OCI-M1 (cell line): ENCODE measurements at regions not wholly inside any gene's neighbourhood (a gene's known extent, or its start where the extent isn't known, plus 50 kb on each side); places are given as distances from the start of the nearest gene placed in this dataset.
A peak's percentile ranks its signal among the peaks of the same experiment; 100 is the strongest.

Experiments used
- DNase-seq: peaks from one replicate; lab custom pipeline; 2025; lab: John Stamatoyannopoulos, UW

DNA sequence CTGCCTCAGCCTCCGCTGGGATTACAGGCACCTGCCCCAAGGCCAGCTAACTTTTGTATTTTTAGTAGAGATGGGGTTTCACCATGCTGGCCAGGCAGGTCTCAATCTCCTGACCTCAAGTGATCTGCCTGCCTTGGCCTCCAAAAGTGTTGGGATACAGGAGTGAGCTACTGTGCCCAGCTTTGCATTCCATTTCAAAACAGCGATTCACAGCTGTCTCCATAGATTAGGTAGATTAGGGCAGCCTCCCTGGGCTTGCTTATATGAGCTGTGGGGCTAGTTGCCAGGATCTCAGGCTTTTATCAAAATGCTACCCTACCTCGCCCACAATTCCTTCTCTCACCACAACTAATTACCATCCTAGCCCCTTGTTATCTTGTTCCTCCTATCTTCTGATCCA, 176.4 kb upstream of the ZKSCAN2 start:
- no peak for DNase-seq

DNA sequence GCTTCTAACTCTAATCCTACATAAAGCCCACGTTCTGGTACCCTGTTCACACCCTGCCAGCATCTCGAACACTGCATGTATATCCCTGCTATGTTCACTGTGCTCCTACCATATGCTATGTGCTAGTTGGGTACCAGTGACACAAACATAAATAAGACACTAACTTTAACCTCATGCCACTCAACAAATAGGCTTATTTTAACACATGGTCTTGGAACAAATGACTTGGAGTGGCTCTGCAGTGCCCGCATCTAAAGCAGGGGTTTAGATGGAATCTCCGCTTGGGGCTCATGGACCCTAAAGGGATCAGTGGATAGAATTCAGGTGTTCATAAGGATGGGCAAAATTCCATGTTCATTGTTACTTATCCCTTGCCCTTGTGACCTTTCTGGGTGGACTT, 175.7 kb upstream of the ZKSCAN2 start:
- no peak for DNase-seq

DNA sequence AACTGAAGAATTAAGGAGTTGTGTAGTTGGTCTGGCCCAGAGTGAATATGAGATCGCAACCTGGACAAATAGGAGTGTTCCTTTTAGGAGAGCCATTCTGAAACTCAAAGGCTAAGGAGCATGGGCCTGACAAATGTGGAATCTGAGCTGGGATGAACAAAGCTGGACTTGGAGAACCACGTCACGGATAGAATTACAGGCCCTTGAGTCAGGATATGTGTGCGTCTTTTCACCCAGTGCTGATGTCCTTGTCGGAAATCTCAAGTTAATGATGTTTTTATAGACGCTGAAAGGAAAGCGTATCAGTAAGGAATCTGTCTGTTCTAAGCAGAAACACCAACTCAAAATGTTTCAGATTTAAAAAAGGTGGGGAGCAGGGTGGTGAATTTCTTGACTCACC, 173.8 kb upstream of the ZKSCAN2 start:
- no peak for DNase-seq

DNA sequence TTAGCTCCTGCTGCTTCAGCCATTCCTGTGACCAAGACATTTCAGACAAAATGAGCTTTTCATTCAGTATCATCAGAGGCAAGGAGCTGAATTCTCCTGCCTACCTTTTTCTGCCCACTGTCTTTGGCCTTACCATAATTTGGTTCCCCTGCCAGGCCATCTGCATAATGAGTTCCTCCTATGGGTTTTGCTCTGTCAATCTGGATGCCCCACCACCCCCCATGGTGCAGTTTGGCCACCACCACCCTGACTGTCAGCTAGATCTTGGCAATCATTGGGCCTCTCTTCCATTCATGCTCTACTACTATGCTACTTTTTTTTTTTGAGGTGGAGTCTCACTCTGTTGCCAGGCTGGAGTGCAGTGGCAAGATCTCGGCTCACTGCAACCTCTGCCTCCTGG, 169.2 kb upstream of the ZKSCAN2 start:
- no peak for DNase-seq

DNA sequence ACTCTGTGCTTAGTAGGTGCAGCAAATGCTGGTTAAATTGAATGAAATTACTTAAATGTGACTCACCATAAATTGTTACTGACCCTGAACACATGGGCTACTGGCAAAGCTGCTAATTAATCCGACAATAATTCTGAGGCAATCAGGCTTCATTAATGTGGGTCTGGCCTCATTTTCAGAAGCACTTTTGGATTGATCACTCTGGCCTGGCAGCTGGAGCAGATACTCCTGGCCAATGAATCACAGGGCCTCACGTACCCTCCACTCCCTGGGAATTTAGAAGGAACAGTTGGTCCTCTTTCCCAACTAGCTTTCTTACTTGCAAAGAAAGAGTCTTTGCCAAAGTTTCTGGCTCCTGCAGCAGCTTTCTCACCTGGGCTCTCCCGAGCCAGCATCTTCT, 162.0 kb upstream of the ZKSCAN2 start:
- no peak for DNase-seq

DNA sequence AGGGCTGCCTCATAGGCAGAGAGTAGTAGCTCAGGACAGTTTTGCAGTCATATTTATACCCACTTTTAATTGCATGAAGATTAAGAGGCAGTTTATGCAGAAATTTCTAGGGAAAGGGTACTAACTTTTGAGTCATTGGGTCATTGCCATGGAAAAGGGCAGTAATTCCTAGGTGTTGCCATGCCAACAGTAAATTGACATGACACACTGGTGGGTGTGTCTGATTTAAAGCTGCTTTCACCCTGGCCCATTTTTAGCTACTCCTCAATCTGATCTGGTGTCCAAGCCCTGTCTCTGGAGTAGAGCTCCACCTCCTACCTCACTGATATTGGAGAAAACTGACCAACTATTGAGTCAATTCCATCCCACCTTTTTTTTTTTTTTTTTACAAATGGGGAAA, 161.5 kb upstream of the ZKSCAN2 start:
- no peak for DNase-seq

DNA sequence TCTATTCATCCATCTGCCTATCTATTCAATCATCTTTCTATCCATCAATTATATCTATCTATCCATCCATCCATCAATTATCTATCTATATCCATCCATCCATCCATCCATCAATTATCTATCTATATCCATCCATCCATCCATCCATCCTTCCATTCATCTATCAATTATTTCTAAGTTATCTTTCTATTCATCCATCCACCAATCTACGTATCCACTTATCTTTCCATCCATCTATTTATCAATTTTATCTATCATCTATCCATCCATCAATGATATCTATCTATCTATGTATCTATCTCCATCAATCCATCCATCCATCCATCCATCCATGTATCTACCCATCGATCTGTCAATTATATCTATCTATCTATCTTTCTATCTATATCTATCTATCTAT, 158.4 kb upstream of the ZKSCAN2 start:
- DNase-seq, result no peak

DNA sequence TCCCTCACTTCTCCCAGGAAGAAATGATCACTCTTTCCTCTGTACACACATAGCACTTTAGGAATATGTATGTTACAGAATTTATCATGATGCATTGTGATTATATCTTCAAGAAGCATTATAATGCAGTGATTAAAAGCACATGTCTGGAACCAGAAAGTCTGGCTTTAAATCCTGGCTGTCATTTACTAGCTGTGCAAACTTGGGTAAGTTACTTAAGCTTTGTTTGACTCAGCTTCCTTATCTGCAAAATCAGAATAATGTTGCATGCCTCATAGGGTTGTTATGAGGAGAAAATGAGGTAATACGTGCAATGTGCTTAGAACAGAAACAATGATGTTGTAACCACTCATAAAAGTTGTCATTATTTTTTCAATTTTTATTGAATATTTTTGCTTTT, 156.3 kb upstream of the ZKSCAN2 start:
- DNase-seq, result peak; percentile 1

DNA sequence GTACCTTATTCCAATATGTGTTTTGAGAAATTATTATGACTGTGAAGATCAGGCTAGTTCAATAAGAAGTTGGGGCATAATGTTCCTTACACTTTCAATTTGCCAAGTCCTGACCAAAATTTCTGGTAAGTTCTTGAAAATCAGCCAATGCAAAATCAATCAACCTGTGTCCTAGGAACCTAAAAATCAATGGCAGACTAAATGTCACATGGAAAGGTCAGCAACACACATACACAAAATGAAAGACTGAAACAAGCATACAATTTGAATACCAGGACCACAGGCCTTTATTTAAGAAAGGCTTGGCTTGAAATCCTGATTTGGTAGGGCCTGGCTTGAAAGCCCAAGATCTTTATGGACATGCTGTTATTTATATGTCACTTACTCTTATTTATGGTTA, 155.5 kb upstream of the ZKSCAN2 start:
- DNase-seq, result no peak

DNA sequence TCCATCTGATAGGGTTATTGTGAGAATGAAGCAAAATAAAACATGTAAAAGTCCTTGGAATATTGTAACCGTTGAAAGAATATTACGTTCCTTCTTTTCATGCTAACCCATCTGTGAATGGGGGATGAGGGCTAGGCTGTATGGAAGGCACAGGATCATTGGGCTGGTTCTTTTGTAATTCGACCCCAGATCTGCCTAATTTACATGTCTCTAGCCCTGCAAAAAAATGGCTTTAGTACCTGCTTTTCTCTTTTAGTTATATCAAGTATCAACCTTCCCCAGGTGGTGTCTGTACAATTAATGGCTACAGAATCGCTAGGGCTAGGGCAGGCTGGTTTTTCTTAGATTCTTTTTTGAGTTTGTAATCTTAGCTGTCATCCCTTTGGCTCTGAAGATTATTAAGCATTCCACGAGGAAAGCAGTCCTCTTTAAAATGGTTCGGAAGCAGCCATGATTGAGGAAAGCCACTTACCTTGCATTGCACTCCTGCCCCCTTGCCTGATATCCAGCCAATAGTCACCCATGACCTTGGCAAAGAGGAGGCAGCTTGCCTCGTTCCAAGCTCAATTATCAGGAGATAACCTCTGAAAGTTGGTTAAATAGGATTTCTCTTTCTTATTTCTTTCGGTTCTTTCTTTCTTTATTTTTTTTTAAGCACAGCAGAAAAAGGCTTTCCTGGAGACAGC, 153.9 kb upstream of the ZKSCAN2 start:
- DNase-seq, result no peak

DNA sequence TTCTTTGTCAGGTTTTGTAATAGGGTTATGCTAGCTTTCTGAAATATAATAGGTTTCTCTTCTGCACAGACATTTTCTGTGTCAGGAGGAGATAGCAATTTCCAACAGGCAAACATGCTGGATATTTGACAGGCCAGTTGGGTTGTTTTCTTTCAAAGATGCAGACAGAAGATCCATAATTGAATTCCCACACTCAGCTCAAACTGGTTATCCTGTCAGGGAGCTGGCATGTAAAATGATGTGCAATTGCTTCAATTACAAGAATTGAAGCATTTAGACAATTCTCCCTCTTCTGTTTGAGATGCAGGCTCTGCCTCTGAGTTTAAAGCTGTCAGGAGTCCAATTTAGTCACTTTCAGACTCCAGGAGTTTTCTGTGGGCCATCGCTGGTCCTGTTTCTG, 146.2 kb upstream of the ZKSCAN2 start:
- DNase-seq, result no peak

DNA sequence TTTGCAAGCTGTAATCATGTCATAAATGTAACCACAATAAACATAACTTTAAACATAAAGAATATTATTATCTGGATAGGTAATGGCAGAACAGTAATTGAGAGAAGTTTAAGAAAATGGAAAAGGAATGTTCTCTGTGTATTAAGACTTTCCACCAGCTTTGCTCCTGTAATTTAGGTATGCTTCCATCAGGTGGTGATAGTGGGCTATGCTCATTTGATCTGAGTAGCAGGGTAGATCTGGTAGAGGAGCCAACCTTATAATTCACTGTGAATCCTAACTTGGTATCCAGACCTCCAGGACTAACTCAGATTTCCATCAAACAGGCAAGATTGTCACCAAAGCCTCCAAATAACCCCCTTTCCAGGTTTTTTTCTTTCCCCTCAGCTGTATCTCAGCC, 137.9 kb upstream of the ZKSCAN2 start:
- DNase-seq, result peak; percentile 13

DNA sequence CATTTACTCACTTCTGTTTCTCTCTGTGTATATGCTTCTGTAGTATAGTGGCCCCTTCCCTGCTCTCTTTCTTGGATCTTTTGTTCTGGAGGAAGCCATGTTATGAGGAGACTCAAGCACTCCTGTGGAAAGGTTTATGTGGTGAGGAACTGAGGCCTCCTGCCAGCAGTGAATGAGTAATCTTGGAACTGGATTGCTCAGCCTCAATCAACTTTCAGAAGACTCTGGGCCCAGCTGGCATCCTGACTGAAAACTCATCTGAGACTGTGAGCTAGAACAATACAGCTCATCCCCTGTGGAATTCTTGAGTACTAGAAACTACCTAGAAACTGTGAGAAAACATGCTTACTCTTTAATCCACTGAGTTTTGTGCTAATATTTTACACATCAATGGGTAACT, 133.1 kb upstream of the ZKSCAN2 start:
- DNase-seq, result no peak

DNA sequence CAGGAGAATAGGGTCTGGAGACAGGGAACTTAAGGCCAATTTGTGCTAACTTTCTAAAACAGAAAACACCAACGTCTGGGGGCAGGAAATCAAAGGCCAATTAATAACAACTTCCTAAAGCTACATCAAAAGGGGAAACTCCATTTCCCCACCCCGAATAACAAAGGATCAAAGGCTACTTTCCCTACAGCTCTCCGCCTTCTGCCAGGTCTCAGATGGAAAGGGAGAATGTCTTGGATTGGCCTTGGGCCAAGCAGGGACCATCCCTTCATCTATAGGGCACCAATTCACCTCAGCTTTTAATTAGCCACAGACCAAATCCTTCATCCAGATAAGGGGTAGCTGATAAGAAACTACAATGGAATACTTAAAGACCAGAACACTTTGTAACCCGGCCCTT, 116.9 kb upstream of the ZKSCAN2 start:
- DNase-seq, result no peak

DNA sequence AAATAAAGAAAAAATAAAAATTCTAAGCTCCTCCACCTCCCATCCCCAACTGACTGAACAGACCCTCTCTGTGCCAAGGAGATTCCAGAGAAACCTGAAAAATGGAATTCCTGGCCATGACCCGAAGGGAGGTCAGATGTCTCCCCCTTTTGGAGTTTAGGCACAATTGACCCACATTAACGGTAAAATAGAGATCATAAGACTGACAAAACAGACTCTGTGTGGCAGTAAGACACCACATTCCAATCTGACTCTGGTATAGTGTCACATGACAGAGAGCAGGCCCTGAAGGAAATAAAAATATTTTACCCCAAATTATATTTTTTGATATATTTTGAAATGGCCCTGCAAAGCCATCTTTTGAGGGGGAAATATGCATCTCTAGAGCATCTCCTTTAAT, 115.1 kb upstream of the ZKSCAN2 start:
- peak; percentile 13 for DNase-seq

DNA sequence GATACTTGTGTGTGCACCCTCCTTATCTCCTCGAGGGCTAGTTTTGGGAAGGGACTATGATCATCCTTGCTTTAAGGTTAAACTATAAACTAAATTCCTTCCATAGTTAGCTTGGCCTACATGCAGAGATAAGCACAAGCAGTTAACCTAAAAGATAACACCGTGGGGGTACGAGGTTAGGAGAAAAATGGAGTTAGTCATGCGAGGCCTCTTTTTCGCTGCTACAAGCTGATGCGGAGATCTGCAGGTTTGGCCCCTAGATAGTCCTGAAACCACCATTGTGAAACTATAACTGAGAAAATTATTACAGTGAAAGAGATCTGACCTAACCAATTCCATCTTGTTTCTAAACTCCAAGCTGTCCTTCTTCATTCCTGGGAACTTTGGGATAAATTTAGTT, 113.7 kb upstream of the ZKSCAN2 start:
- DNase-seq, result no peak

DNA sequence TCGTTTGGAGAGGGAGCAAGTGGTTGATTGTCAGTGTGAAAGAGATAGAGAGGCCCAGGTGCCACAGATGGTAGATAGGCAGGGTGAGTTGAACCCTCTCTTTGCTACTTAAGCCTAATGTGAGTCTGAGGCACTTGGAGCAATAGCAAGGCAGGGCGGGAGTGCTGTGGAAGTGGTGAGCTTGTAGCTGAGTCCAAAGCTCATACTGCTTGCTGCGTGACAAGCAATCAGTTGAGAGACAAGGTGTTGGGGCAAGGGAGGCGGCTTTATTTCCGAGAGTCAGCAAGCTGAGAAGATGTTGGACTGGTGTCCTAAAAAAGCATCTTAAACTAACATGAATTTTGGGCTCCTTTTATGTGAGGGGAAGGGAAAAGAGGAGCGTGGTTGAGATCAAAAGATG, 112.9 kb upstream of the ZKSCAN2 start:
- no peak for DNase-seq

DNA sequence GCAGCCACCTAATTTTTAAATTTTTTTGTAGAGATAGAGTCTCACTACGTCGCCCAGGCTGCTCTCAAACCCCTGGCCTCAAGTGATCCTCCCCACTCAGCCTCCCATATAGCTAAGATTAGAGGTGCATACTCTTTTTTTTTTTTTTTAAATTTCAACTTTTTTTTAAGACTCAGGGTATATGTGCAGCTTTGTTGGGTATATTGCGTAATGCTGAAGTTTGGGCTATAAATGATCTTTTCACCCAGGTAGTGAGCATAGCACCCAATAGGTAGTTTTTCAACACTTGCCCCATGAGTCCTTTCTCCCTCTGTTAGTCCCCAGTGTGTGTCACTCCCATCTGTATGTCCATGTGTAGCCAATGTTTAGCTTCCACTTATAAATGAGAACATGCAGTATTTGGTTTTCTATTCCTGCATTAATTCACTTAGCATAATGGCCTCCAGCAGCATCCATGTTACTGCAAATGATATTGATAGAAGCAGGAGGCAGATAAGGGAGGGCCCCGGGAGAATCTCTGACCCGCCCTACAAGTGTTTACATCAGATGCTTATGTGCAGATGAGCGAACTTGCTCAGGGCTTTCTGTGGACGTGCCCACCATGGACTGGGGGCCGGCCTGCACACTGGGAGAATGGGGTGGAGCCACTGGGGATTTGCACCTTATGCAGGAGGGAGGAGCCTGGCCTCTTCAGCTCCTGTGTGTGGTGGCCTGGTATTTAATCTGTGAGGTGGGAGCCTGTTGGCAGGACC, 110.3 kb upstream of the ZKSCAN2 start:
- DNase-seq, result no peak

DNA sequence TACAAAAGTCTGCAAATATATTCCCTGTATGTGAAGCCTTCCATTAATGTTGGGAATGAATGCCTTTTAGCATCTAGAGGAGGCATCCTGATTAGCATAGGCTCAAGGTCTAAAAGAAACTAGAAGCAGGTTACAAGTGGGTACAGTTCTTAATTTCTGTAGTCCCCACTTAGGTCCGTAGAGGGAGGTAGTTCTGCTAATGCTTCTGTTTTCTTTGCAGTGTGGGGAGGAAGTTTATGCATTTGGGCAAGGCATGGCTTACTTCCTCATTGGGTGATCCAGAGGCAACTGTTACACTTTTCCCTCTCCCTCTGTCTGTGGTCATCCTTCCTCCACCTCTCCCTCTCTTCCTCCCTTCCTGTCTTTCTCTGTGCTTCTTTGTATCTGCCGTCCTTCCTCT, 108.4 kb upstream of the ZKSCAN2 start:
- DNase-seq, result peak; percentile 49

DNA sequence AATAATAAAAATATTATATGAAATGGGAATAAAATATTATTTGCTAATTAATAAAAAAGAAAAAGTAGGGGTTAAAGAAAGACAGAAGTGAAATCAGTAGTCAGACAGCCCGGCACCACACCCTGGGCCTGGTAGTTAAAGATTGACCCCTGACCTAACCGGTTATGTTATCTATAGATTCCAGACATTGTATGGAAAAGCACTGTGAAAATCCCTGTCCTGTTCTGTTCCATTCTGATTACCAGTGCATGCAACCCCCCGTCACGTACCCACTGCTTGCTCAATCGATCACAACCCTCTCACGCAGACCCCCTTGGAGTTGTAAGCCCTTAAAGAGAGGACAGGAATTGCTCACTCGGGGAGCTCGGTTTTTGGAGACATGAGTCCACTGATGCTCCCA, 101.9 kb upstream of the ZKSCAN2 start:
- DNase-seq, result peak; percentile 27

DNA sequence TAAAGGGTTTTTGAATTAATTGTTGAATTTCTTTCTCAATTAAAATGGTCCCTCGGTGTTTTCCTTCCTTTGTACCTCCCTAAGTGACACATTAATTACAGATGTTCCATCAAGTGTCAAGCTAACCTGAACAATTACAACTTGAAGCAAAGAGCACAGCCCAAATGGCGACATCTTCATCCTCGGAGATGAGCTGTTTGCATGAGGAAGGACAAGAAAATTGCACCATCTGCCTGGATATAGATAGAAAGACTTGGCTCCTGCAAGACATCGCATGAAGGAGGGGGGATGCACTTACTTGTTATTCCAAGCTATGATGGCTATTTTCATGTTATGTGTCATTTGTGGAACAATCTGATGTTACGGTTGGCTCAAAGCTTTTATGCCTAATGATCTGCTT, 86.4 kb upstream of the ZKSCAN2 start:
- DNase-seq, result no peak

DNA sequence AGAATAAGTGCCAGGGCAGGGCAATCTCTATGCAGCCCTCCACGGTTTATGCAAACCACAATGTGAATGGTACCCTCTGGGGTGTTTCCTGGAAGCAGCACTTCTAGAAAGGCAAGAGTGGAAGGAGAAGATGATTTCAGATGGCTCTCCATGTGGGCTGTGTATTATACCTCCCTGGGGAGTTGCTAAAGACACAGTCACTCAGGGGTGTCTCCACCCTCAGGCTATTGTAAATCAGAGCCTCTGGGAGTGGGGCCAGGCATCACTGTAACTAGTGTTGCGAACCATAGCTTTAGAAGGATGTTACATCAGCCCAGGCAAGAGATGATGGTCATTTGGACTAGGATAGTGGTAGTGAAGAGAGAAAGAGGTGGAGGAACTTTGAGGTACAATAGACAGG, 83.3 kb upstream of the ZKSCAN2 start:
- no peak for DNase-seq

DNA sequence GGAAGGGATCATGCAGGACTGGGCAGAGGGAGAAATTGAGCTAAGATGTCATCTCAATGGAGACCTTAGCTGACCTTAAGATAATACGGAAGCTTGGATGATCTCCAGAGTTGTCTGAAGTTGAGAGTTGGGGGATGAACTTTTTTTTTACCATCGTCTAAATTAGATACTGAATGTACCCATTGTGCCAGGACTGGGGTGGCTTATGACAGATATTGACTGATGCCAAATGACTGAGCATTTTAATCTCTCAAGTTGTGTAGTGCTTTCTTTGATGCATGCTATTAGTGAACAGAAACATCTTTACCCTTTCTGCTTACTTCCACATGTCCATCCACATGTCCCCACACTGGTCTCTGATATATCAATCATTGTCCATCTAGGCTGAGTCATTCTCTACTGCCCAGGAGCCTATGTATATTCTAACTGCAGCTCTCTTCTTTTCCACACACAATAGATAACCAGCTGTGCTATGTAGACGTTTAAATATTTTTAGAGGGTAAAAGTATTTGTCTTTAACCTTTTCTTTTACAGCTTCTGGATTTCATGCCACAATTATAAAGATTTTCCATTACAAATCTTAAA, 60.2 kb upstream of the ZKSCAN2 start:
- DNase-seq, result peak; percentile 34

DNA sequence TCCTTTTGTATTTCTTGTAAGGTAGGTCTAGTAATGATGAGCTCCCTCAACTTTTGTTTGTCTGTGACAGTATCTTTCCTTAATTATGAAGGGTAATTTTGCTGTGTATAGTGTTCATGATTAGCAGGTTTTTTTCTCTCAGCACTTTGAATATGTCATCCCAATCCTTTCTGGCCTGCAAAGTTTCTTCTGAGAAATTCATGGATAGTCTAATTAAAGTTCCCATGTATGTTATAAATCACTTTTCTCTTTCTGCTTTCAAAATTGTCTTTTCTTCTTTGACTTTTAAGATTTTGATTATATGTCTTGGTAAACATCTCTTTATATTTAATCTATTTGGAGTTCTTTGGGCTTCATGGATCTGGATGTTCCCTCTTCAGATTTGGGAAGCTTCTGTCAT, 54.3 kb upstream of the ZKSCAN2 start:
- DNase-seq, result no peak
